ENCODE measurements at regions not wholly inside any gene's neighbourhood (a gene's known extent, or its start where the extent isn't known, plus 50 kb on each side); places are given as distances from the start of the nearest gene placed in this dataset.

GRCh38 chr2:237165405-237166276, 80.0 kb downstream of the COPS8 start:
- ATAC-seq (no peak), DNase-seq (no peak)
- intact Hi-C loops (cut with DNase I, micrococcal nuclease): loop anchor here in 1 of 2 donors (10.0 kb wide), 1 partner anchor 309 kb away; no protein-coding TSS in a partner anchor

- ATAC-seq (no peak), DNase-seq (no peak)
- intact Hi-C loops (cut with DNase I, micrococcal nuclease): loop anchor here in 1 of 2 donors (10.0 kb wide), 1 partner anchor 308 kb away; no protein-coding TSS in a partner anchor
Measured at GRCh38 chr2:237167038-237167437, 81.3 kb downstream of the COPS8 start.

- no peak for ATAC-seq
- intact Hi-C loops (cut with DNase I, micrococcal nuclease): loop anchor here in 1 of 2 donors (10.0 kb wide), 1 partner anchor 307 kb away; no protein-coding TSS in a partner anchor
- DNase-seq: no peak
Measured at GRCh38 chr2:237167934-237168333, 82.2 kb downstream of the COPS8 start.

- intact Hi-C loops (cut with DNase I, micrococcal nuclease): loop anchor here in 1 of 2 donors (10.0 kb wide), 1 partner anchor 235 kb away; no protein-coding TSS in a partner anchor
- DNase-seq: no peak
- ATAC-seq: no peak
Measured at GRCh38 chr2:237170020-237170419, 84.3 kb downstream of the COPS8 start.

- intact Hi-C loops (cut with DNase I, micrococcal nuclease): loop anchor here in 1 of 2 donors (10.0 kb wide), 1 partner anchor 233 kb away; no protein-coding TSS in a partner anchor
- DNase-seq: no peak
- no peak for ATAC-seq
Measured at GRCh38 chr2:237171396-237171795, 85.7 kb downstream of the COPS8 start.

GRCh38 chr2:237171881-237172280, 86.2 kb downstream of the COPS8 start:
- no peak for DNase-seq
- intact Hi-C loops (cut with DNase I, micrococcal nuclease): loop anchor here in 1 of 2 donors (10.0 kb wide), 1 partner anchor 233 kb away; no protein-coding TSS in a partner anchor
- ATAC-seq: no peak

GRCh38 chr2:237177052-237177451, 91.4 kb downstream of the COPS8 start:
- DNase-seq (no peak), ATAC-seq (no peak)
- intact Hi-C loops (cut with DNase I, micrococcal nuclease): loop anchor here in 1 of 2 donors (10.0 kb wide), 1 partner anchor 228 kb away; no protein-coding TSS in a partner anchor

GRCh38 chr2:237177986-237178385, 92.3 kb downstream of the COPS8 start:
- no peak for ATAC-seq
- DNase-seq: no peak
- intact Hi-C loops (cut with DNase I, micrococcal nuclease): loop anchor here in 1 of 2 donors (10.0 kb wide), 1 partner anchor 227 kb away; no protein-coding TSS in a partner anchor

- DNase-seq (no peak), ATAC-seq (no peak)
- intact Hi-C loops (cut with DNase I, micrococcal nuclease): loop anchor here in 1 of 2 donors (10.0 kb wide), 1 partner anchor 226 kb away; no protein-coding TSS in a partner anchor
Measured at GRCh38 chr2:237178396-237178795, 92.7 kb downstream of the COPS8 start.

GRCh38 chr2:237179161-237179560, 93.5 kb downstream of the COPS8 start:
- DNase-seq (no peak), ATAC-seq (no peak)
- intact Hi-C loops (cut with DNase I, micrococcal nuclease): loop anchor here in 1 of 2 donors (10.0 kb wide), 1 partner anchor 226 kb away; no protein-coding TSS in a partner anchor

- DNase-seq: no peak
- intact Hi-C loops (cut with DNase I, micrococcal nuclease): no loop called here
- ATAC-seq: no peak
Measured at GRCh38 chr2:237180187-237180586, 94.5 kb downstream of the COPS8 start.

- ATAC-seq (no peak), DNase-seq (no peak)
- intact Hi-C loops (cut with DNase I, micrococcal nuclease): no loop called here
Measured at GRCh38 chr2:237180987-237181386, 95.3 kb downstream of the COPS8 start.

GRCh38 chr2:237181844-237182243, 96.2 kb downstream of the COPS8 start:
- no peak for ATAC-seq
- no peak for DNase-seq

GRCh38 chr2:237182422-237183123, 96.9 kb downstream of the COPS8 start:
- ATAC-seq: no peak
- intact Hi-C loops (cut with DNase I, micrococcal nuclease): no loop called here
- DNase-seq: no peak

More at GRCh38 chr2:237181844-237182243, 96.2 kb downstream of the COPS8 start:
- intact Hi-C loops (cut with DNase I, micrococcal nuclease): no loop called here

GRCh38 chr2:237184192-237184918, 98.7 kb downstream of the COPS8 start:
- DNase-seq: no peak
- intact Hi-C loops (cut with DNase I, micrococcal nuclease): no loop called here
- no peak for ATAC-seq

GRCh38 chr2:237184919-237185552, 99.3 kb downstream of the COPS8 start:
- ATAC-seq: no peak
- intact Hi-C loops (cut with DNase I, micrococcal nuclease): no loop called here
- DNase-seq: no peak

- no peak for DNase-seq
- intact Hi-C loops (cut with DNase I, micrococcal nuclease): no loop called here
- no peak for ATAC-seq
Measured at GRCh38 chr2:237185553-237185925, 99.8 kb downstream of the COPS8 start.

GRCh38 chr2:237189799-237190198, 104.1 kb downstream of the COPS8 start:
- ATAC-seq (no peak), DNase-seq (no peak)
- intact Hi-C loops (cut with DNase I, micrococcal nuclease): no loop called here
